ENCODE measurements at regions not wholly inside any gene's neighbourhood (a gene's known extent, or its start where the extent isn't known, plus 50 kb on each side); places are given as distances from the start of the nearest gene placed in this dataset.

DNA sequence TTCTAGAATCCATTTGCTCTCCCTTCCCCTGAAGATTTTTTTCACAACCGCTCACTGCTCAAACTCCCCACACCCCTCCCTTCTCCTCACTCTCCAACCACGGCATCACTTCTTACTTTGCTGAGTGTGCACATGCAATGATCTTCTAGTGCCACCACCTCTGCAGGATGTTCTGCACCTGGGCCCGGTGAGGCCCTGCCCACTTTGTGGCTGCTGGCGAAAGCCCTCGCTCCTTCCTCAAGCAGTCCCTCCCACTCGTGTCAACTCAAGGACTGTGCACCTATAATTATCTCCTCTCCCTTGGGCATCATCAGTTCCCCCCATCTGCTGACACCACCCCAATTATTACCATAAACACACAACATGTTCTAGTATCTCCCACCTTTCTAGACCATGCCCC is 91.0 kb upstream of the LANCL2 start:
- no peak for TF ChIP-seq EZH2phosphoT487 (conservative IDR thresholded peaks at IDR 0.05; ENCODE audit: low read length)
- TF ChIP-seq, protein P1, sequence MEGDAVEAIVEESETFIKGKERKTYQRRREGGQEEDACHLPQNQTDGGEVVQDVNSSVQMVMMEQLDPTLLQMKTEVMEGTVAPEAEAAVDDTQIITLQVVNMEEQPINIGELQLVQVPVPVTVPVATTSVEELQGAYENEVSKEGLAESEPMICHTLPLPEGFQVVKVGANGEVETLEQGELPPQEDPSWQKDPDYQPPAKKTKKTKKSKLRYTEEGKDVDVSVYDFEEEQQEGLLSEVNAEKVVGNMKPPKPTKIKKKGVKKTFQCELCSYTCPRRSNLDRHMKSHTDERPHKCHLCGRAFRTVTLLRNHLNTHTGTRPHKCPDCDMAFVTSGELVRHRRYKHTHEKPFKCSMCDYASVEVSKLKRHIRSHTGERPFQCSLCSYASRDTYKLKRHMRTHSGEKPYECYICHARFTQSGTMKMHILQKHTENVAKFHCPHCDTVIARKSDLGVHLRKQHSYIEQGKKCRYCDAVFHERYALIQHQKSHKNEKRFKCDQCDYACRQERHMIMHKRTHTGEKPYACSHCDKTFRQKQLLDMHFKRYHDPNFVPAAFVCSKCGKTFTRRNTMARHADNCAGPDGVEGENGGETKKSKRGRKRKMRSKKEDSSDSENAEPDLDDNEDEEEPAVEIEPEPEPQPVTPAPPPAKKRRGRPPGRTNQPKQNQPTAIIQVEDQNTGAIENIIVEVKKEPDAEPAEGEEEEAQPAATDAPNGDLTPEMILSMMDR (IDR thresholded peaks at IDR 0.05; ENCODE audit: insufficient read depth, low read length, poor library complexity, severe bottlenecking) = no peak
- Histone ChIP-seq H3K4me3 (ENCODE audit: insufficient read depth, low read length, poor library complexity, severe bottlenecking) (no peak overlapping the region), H3K9me3 (ENCODE audit: insufficient read depth, low read length) (no peaks in the 10 kb centered on the region), H3K27me3 (ENCODE audit: low read length) (no peaks in the 10 kb centered on the region), H2AFZ (ENCODE audit: low read depth, low read length, severe bottlenecking) (no peak overlapping the region), H3K9me2 (replicated peaks; ENCODE audit: insufficient read depth, low read length) (no peaks in the 10 kb centered on the region), H4K20me1 (ENCODE audit: low read depth, low read length) (no peaks in the 10 kb centered on the region), H3K79me2 (ENCODE audit: insufficient read depth, low read length) (no peaks in the 10 kb centered on the region), H3K4me2 (ENCODE audit: low read depth, low read length, poor library complexity, severe bottlenecking) (no peak overlapping the region), H3F3A (ENCODE audit: insufficient read depth) (no peaks in the 10 kb centered on the region), H3K9ac (ENCODE audit: low read length) (no peak overlapping the region), H3K27ac (ENCODE audit: low read depth, low read length) (no peak overlapping the region), H3K36me3 (ENCODE audit: low read length) (no peaks in the 10 kb centered on the region)

DNA sequence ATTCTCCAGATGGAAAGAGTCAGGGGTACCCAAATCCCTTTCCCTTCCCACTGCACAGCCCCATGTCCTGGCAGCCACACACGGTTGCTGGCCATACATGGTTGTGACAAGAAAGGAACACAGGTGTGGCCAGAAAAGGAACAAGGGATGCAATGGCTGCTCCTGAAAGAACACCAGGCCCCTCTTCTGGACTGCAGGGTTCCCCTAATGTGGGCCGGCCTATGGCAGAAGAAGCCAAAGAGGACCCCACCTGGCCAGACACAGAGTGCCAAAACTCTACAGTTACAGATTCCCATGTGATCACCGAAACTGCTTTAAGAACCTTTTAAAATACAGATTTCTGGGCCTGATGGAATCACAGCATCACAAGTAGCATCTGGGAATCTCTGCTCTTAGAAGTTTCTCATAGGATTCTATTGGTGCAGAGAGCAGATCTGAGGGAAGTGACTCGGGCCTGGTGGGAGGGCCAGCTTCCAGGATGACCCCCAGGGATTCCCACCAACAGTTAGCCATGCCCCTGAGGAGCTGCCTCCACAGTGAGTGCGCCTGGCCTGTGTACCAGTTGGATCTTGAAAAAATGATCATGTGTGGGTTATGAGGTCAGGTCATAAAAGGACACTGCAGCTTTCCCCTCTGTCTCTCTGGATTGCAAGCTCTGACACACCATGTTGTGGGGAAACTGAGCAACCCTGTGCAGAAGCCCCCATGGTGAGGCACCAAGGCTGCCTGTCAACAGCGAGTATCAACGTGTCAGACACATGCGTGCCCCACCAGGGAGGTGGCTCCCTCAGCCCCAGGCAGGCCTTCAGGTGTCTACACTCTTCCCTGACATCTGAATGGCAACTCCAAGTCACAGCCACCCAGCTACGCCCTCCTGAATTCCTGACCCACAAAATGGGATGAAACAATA is 89.6 kb upstream of the LANCL2 start:
- Histone ChIP-seq H3K9me2 (replicated peaks; ENCODE audit: insufficient read depth, low read length) (no peaks in the 10 kb centered on the region), H4K20me1 (ENCODE audit: low read depth, low read length) (no peaks in the 10 kb centered on the region), H3K79me2 (ENCODE audit: insufficient read depth, low read length) (no peaks in the 10 kb centered on the region), H3K9me3 (ENCODE audit: insufficient read depth, low read length) (no peaks in the 10 kb centered on the region), H3K4me3 (ENCODE audit: insufficient read depth, low read length, poor library complexity, severe bottlenecking) (no peak overlapping the region), H3K4me2 (ENCODE audit: low read depth, low read length, poor library complexity, severe bottlenecking) (no peak overlapping the region), H2AFZ (ENCODE audit: low read depth, low read length, severe bottlenecking) (no peak overlapping the region), H3K36me3 (ENCODE audit: low read length) (no peaks in the 10 kb centered on the region), H3K9ac (ENCODE audit: low read length) (no peak overlapping the region), H3K27ac (ENCODE audit: low read depth, low read length) (no peak overlapping the region), H3K27me3 (ENCODE audit: low read length) (no peaks in the 10 kb centered on the region), H3F3A (ENCODE audit: insufficient read depth) (no peaks in the 10 kb centered on the region)
- no peak for TF ChIP-seq EZH2phosphoT487 (conservative IDR thresholded peaks at IDR 0.05; ENCODE audit: low read length)

DNA sequence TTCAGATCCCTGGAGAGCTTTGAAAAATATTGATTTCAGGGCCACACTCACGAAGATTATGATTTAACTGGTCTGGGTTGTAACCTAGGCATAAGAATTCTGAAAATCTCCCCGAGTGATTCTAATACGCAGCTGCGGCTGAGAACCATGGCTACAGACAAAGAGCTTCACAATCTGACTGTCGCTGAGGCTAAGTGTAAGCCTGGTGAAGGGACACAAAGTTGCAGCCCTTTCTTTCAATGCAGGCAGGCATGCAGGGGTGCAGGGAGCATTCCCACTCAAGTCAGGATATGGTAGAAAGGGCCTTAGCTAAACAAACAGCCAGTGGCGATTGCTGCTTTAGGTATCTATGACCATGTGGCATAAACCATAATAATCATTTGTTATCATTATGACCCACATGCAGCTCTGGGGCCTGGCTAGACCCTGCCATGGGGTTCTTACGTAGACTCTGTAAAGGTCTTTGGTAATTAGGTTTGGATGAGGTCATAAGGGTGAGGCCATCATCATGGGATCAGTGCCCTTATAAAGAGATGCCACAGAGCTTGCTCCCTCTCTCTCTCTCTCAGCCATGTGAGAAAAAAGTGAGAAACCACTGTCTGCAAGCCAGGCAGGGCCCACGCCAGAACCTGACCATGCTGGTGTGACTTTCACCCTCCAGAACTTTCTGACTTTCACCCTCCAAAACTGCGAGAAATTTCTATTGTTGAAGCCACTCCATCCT is 88.4 kb upstream of the LANCL2 start:
- no peaks in the 10 kb centered on the region for H3K9me3 ChIP-seq (ENCODE audit: insufficient read depth, low read length)
- no peak overlapping the region for H3K9ac ChIP-seq (ENCODE audit: low read length)
- no peak overlapping the region for H2AFZ ChIP-seq (ENCODE audit: low read depth, low read length, severe bottlenecking)
- no peak for TF ChIP-seq EZH2phosphoT487 (conservative IDR thresholded peaks at IDR 0.05; ENCODE audit: low read length)
- TF ChIP-seq, protein P1 (IDR thresholded peaks at IDR 0.05; ENCODE audit: insufficient read depth, low read length, poor library complexity, severe bottlenecking) = no peak
- H3K9me2 ChIP-seq (replicated peaks; ENCODE audit: insufficient read depth, low read length) = no peaks in the 10 kb centered on the region
- no peaks in the 10 kb centered on the region for H4K20me1 ChIP-seq (ENCODE audit: low read depth, low read length)
- H3K4me2 ChIP-seq (ENCODE audit: low read depth, low read length, poor library complexity, severe bottlenecking) = no peak overlapping the region
- no peak overlapping the region for H3K4me3 ChIP-seq (ENCODE audit: insufficient read depth, low read length, poor library complexity, severe bottlenecking)
- no peaks in the 10 kb centered on the region for H3K36me3 ChIP-seq (ENCODE audit: low read length)
- H3K79me2 ChIP-seq (ENCODE audit: insufficient read depth, low read length) = no peaks in the 10 kb centered on the region
- no peaks in the 10 kb centered on the region for H3F3A ChIP-seq (ENCODE audit: insufficient read depth)
- no peaks in the 10 kb centered on the region for H3K27me3 ChIP-seq (ENCODE audit: low read length)
- H3K27ac ChIP-seq (ENCODE audit: low read depth, low read length) = no peak overlapping the region
